ENCODE measurements at regions not wholly inside any gene's neighbourhood (a gene's known extent, or its start where the extent isn't known, plus 50 kb on each side); places are given as distances from the start of the nearest gene placed in this dataset.

- no peak for TF ChIP-seq XBP1 (CRISPR knock-in tag; IDR thresholded peaks at IDR 0.05)
- no peak for TF ChIP-seq MAFK (conservative IDR thresholded peaks at IDR 0.05 in 1 of 2, IDR thresholded peaks at IDR 0.05 in 1 of 2; ENCODE audit: low read length in 2 of 2)
- no peak for TF ChIP-seq ZMYM4 (CRISPR knock-in tag; IDR thresholded peaks at IDR 0.05)
- no peak for TF ChIP-seq FOXK2 (IDR thresholded peaks at IDR 0.05)
- no peak for TF ChIP-seq CBFB (CRISPR knock-in tag; IDR thresholded peaks at IDR 0.05)
- no peak for TF ChIP-seq ZBTB26 (CRISPR knock-in tag; IDR thresholded peaks at IDR 0.05; ENCODE audit: borderline replicate concordance)
- TF ChIP-seq PBX3 (CRISPR knock-in tag; IDR thresholded peaks at IDR 0.05; ENCODE audit: borderline replicate concordance), result no peak
- TF ChIP-seq NR3C1 (CRISPR knock-in tag; IDR thresholded peaks at IDR 0.05), result no peak
- no peaks in the 10 kb centered on the region for H3K79me2 ChIP-seq (ENCODE audit: insufficient read depth, low read length)
- no peak overlapping the region for H2AFZ ChIP-seq (ENCODE audit: low read length)
- peaks cover 2 to 5% of the 10 kb centered on the region in 2 experiments; a peak in 2 of 5 replicates for H3K27me3 ChIP-seq (ENCODE audit: control insufficient read depth in 1 of 2, insufficient read depth in 2 of 2, low read length in 2 of 2)
- H3K9me3 ChIP-seq (ENCODE audit: low read length), result no peaks in the 10 kb centered on the region
- H3K9ac ChIP-seq (ENCODE audit: insufficient read depth, low read depth, low read length), result no peak overlapping the region
- H4K20me1 ChIP-seq (ENCODE audit: insufficient read depth, low read length), result no peaks in the 10 kb centered on the region
- no peak for FAIRE-seq
- in situ Hi-C loops (cut with HindIII; ENCODE audit: extremely low pct_ligation_motif_present, low pct_unique_long_range_greater_than_20kb), result no loop called here
- 0 out of 2 replicates have a peak, but pooled peaks cover 8% of the 10 kb centered on the region for H3K4me1 ChIP-seq (ENCODE audit: insufficient read depth, low read length)
- no TSS peak for BruUV-seq (replicated peaks)
- no peak overlapping the region for H3K4me3 ChIP-seq (replicated peaks in 1 of 3; ENCODE audit: insufficient read depth in 1 of 3, low read depth in 2 of 3, low read length in 3 of 3)
- no peak for ATAC-seq
- no peak overlapping the region for H3K27ac ChIP-seq (ENCODE audit: extremely low read length, insufficient read depth, low read length)
- 51% methylated on average over 10 of the region's 12 CpGs for whole genome bisulfite sequencing (ENCODE audit: low lambda C conversion rate)
- H3K36me3 ChIP-seq (replicated peaks in 1 of 2; ENCODE audit: control insufficient read depth in 1 of 2, insufficient read depth in 2 of 2, low read length in 2 of 2), result no peaks in the 10 kb centered on the region
- intact Hi-C loops (cut with micrococcal nuclease; ENCODE audit: unreplicated experiment), result no loop called here
- POLR2A ChIA-PET, result no interaction called here
- DNase-seq (ENCODE audit: low spot score), result no peak
- no peak overlapping the region for H3K4me2 ChIP-seq (ENCODE audit: low read depth, low read length)
- CTCF ChIA-PET (ENCODE audit: low intra/inter-chr PET ratio, low total read pairs), result no interaction called here
Measured at GRCh38 chr9:88777498-88778312, 213.6 kb upstream of the S1PR3 start.
